PC-3 (cell line): ENCODE measurements at regions not wholly inside any gene's neighbourhood (a gene's known extent, or its start where the extent isn't known, plus 50 kb on each side); places are given as distances from the start of the nearest gene placed in this dataset.

Experiments used
- ATAC-seq: fragments of 200-7000 bp; cut with Tn5 transposase; 2 replicates; pipeline ENCODE4 v1.9.1; 2020; ENCODE audit warnings: mild to moderate bottlenecking, moderate library complexity
- BruUV-seq: library from RNA; stranded (reverse); fragments of 400-500 nt; replicated peaks from 2 replicates; lab custom pipeline; 2021; lab: Mats Ljungman, UMichigan
- CTCF ChIA-PET: fragments of 300-600 bp; sonication (Branson Sonifier 250); formaldehyde crosslinking; loops from one replicate; lab custom pipeline; 2022; ENCODE audit warnings: antibody characterized with exemption; lab: Charles Lee
- POLR2A ChIA-PET: fragments of 300-600 bp; sonication (Branson Sonifier 250); formaldehyde crosslinking; loops from one replicate; lab custom pipeline; 2022; ENCODE audit warnings: antibody characterized with exemption; ENCODE audit not compliant: unreplicated experiment; lab: Charles Lee
- DNase-seq: peaks from one replicate; pipeline ENCODE4 v3.0.0-alpha.2; 2015
- H2AFZ ChIP-seq: fragments of 300-600 bp; sonication (generic); 2 replicates; pipeline ENCODE4 v1.6.0; 2016; ENCODE audit warnings: antibody characterized with exemption, low read length
- H3F3A ChIP-seq: fragments of 300-600 bp; sonication (generic); one replicate; pipeline ENCODE4 v1.6.0; 2017; ENCODE audit warnings: antibody characterized with exemption, low read length, control low read depth, mild to moderate bottlenecking; ENCODE audit not compliant: unreplicated experiment
- H3K27ac ChIP-seq: fragments of 300-600 bp; sonication (generic); 2 replicates; pipeline ENCODE4 v1.5.1; 2016; ENCODE audit warnings: mild to moderate bottlenecking, low read length
- H3K27me3 ChIP-seq: fragments of 300-600 bp; sonication (generic); 2 replicates; pipeline ENCODE4 v1.6.1; 2016; ENCODE audit warnings: low read length, mixed read lengths
- H3K36me3 ChIP-seq: fragments of 300-600 bp; sonication (generic); 2 replicates; pipeline ENCODE4 v1.6.1; 2016; ENCODE audit warnings: low read depth, mixed run types, low read length, mixed read lengths
- H3K4me1 ChIP-seq: fragments of 300-600 bp; sonication (generic); 2 replicates; pipeline ENCODE4 v1.5.1; 2016; ENCODE audit warnings: low read length; ENCODE audit not compliant: insufficient read depth
- H3K4me2 ChIP-seq: fragments of 300-600 bp; sonication (generic); 2 replicates; pipeline ENCODE4 v1.6.0; 2016; ENCODE audit warnings: low read length
- H3K4me3 ChIP-seq: fragments of 300-600 bp; sonication (generic); 2 replicates; pipeline ENCODE4 v1.5.1; 2016; ENCODE audit warnings: mild to moderate bottlenecking, low read length, mixed read lengths
- H3K79me2 ChIP-seq: fragments of 300-600 bp; sonication (generic); 2 replicates; pipeline ENCODE4 v1.6.1; 2017; ENCODE audit warnings: low read length, mixed read lengths
- H3K9ac ChIP-seq: fragments of 300-600 bp; sonication (generic); 2 replicates; pipeline ENCODE4 v1.6.0; 2016; ENCODE audit warnings: mild to moderate bottlenecking, low read length
- H3K9me2 ChIP-seq: fragments of 300-600 bp; sonication (generic); replicated peaks from 2 replicates; pipeline ENCODE4 v1.6.1; 2016; ENCODE audit warnings: mixed run types, low read length, mixed read lengths
- H3K9me3 ChIP-seq: fragments of 300-600 bp; sonication (generic); 2 replicates; pipeline ENCODE4 v1.6.1; 2016; ENCODE audit warnings: low read length, mixed read lengths
- H4K20me1 ChIP-seq: fragments of 300-600 bp; sonication (generic); 2 replicates; pipeline ENCODE4 v1.6.1; 2016; ENCODE audit warnings: low read length, mixed read lengths
- CTCF ChIP-seq: fragments of 300-600 bp; sonication (generic); conservative IDR thresholded peaks from 2 replicates; pipeline ENCODE4 v1.5.1; 2017; ENCODE audit warnings: antibody characterized with exemption, low read depth, mild to moderate bottlenecking, low read length
- EZH2 ChIP-seq: fragments of 300-600 bp; sonication (generic); IDR thresholded peaks from one replicate; pipeline ENCODE4 v1.6.1; 2017; ENCODE audit warnings: antibody characterized with exemption, mild to moderate bottlenecking, low read length; ENCODE audit not compliant: unreplicated experiment
- EZH2phosphoT487 ChIP-seq: fragments of 300-600 bp; sonication (generic); IDR thresholded peaks from 2 replicates; pipeline ENCODE4 v1.6.1; 2018; ENCODE audit warnings: mild to moderate bottlenecking, antibody characterized with exemption, low read length, borderline replicate concordance
- intact Hi-C: fragments of 100-400 bp; cut with micrococcal nuclease; formaldehyde crosslinking; loops from 2 replicates; pipeline ENCODE4 v1.9.0; 2023

- ATAC-seq (no peak), DNase-seq (peak; percentile 2)
- ChIA-PET CTCF (no interaction called here), POLR2A (no interaction called here)
- no peaks in the 10 kb centered on the region for H3K9me3 ChIP-seq
- no peaks in the 10 kb centered on the region for H3K27me3 ChIP-seq
- H3K4me2 ChIP-seq: no peak overlapping the region
- H3K9me2 ChIP-seq: no peaks in the 10 kb centered on the region
- no peaks in the 10 kb centered on the region for H3K79me2 ChIP-seq
- no peak overlapping the region for H3K27ac ChIP-seq
- no peak overlapping the region for H3K9ac ChIP-seq
- H3K36me3 ChIP-seq: no peaks in the 10 kb centered on the region
- peaks cover 10% of the 10 kb centered on the region for H3K4me1 ChIP-seq
- intact Hi-C loops: no loop called here
- no peak overlapping the region for H3K4me3 ChIP-seq
- no peaks in the 10 kb centered on the region for H3F3A ChIP-seq
- H2AFZ ChIP-seq: no peak overlapping the region
- TF ChIP-seq CTCF (no peak), EZH2 (no peak), EZH2phosphoT487 (no peak)
- H4K20me1 ChIP-seq: no peaks in the 10 kb centered on the region
- BruUV-seq: no TSS peak
These were observed 444.0 kb downstream of the CCER1 start for GRCh38 chr12:90510948-90511347.

- ChIA-PET CTCF (no interaction called here), POLR2A (no interaction called here)
- H3K9me2 ChIP-seq: no peaks in the 10 kb centered on the region
- ATAC-seq (no peak), DNase-seq (no peak)
- BruUV-seq: no TSS peak
- no peak overlapping the region for H3K27ac ChIP-seq
- H2AFZ ChIP-seq: no peak overlapping the region
- TF ChIP-seq EZH2phosphoT487 (no peak), EZH2 (no peak), CTCF (no peak)
- H3K9me3 ChIP-seq: no peaks in the 10 kb centered on the region
- H3K36me3 ChIP-seq: no peaks in the 10 kb centered on the region
- no peak overlapping the region for H3K9ac ChIP-seq
- H3K4me2 ChIP-seq: no peak overlapping the region
- intact Hi-C loops: no loop called here
- H3K4me1 ChIP-seq: no peaks in the 10 kb centered on the region
- H3F3A ChIP-seq: no peaks in the 10 kb centered on the region
- no peaks in the 10 kb centered on the region for H3K79me2 ChIP-seq
- no peaks in the 10 kb centered on the region for H3K27me3 ChIP-seq
- no peaks in the 10 kb centered on the region for H4K20me1 ChIP-seq
- H3K4me3 ChIP-seq: no peak overlapping the region
These were observed 450.2 kb downstream of the CCER1 start for GRCh38 chr12:90504806-90505205.

GRCh38 chr12:90502070-90502469 lies 452.9 kb downstream of the CCER1 start:
- BruUV-seq: no TSS peak
- no peaks in the 10 kb centered on the region for H3K79me2 ChIP-seq
- no peaks in the 10 kb centered on the region for H4K20me1 ChIP-seq
- CTCF ChIA-PET: no interaction called here
- H3K9me3 ChIP-seq: no peaks in the 10 kb centered on the region
- H3K4me1 ChIP-seq: no peaks in the 10 kb centered on the region
- DNase-seq (no peak), ATAC-seq (no peak)
- H3K36me3 ChIP-seq: no peaks in the 10 kb centered on the region
- no peaks in the 10 kb centered on the region for H3K27me3 ChIP-seq
- intact Hi-C loops: no loop called here
- H3F3A ChIP-seq: no peaks in the 10 kb centered on the region
- TF ChIP-seq EZH2phosphoT487: no peak
- no peak for TF ChIP-seq EZH2
- no peak for TF ChIP-seq CTCF
- H3K4me2 ChIP-seq: no peak overlapping the region
- POLR2A ChIA-PET: no interaction called here
- H2AFZ ChIP-seq: no peak overlapping the region
- H3K27ac ChIP-seq: no peak overlapping the region
- H3K9me2 ChIP-seq: no peaks in the 10 kb centered on the region
- no peak overlapping the region for H3K4me3 ChIP-seq
- H3K9ac ChIP-seq: no peak overlapping the region
